ENCODE measurements at regions not wholly inside any gene's neighbourhood (a gene's known extent, or its start where the extent isn't known, plus 50 kb on each side); places are given as distances from the start of the nearest gene placed in this dataset.
"Not testable (repeated sequence)": the region's sequence is repeated elsewhere in the genome, so short reads cannot be mapped to it uniquely, and the experiment has no call there.

DNA sequence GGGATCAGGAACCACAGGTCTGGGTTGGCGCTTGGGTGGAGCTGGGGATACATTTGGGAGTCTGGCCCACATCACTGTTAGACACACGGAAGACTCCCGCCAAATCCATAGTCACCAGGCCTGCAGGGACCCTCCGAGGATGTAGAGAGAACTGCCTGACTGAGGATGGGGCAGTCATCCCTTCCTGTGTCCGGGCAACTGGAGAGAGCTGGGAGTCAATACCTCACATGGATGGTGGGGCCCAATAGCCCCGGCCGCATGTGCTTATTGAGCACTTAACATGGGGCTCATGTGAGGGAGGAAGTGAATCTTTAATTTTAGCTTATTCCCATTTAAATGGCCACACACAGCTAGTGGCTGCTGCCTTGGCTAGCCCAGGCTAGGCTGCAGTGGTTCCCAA is 124.5 kb downstream of the TLR5 start:
- Mint-ChIP-seq H3K36me3 (ENCODE audit: low read depth) (peaks cover 4% of the 10 kb centered on the region), H3K4me1 (peaks cover 37% of the 10 kb centered on the region), H3K27ac (no peak overlapping the region), H3K4me3 (no peak overlapping the region), H3K27me3 (ENCODE audit: low read depth) (peaks cover 28% of the 10 kb centered on the region), H3K9me3 (peaks cover 4% of the 10 kb centered on the region)
- no peak for TF ChIP-seq CTCF (IDR thresholded peaks at IDR 0.05; ENCODE audit: unreplicated experiment in 3 of 3)

- Mint-ChIP-seq H3K4me3 (no peak overlapping the region), H3K27me3 (ENCODE audit: low read depth) (peaks cover 29% of the 10 kb centered on the region), H3K4me1 (peaks cover 43% of the 10 kb centered on the region), H3K36me3 (ENCODE audit: low read depth) (peaks cover 4% of the 10 kb centered on the region), H3K27ac (peak overlapping the region in 1 of 3 experiments; percentile 6), H3K9me3 (peaks cover 7% of the 10 kb centered on the region)
- no peak for TF ChIP-seq CTCF (IDR thresholded peaks at IDR 0.05; ENCODE audit: unreplicated experiment in 3 of 3)
Measured at GRCh38 chr1:223019256-223019655, 123.8 kb downstream of the TLR5 start.

GRCh38 chr1:223020770-223021169 is 122.3 kb downstream of the TLR5 start:
- H3K36me3 Mint-ChIP-seq (ENCODE audit: low read depth): peaks cover 4% of the 10 kb centered on the region
- H3K27me3 Mint-ChIP-seq (ENCODE audit: low read depth): peaks cover 34% of the 10 kb centered on the region
- H3K27ac Mint-ChIP-seq: no peak overlapping the region
- TF ChIP-seq CTCF (IDR thresholded peaks at IDR 0.05; ENCODE audit: unreplicated experiment in 3 of 3): no peak
- H3K9me3 Mint-ChIP-seq: peaks cover 8% of the 10 kb centered on the region
- no peak overlapping the region for H3K4me3 Mint-ChIP-seq
- peaks cover 52% of the 10 kb centered on the region for H3K4me1 Mint-ChIP-seq

DNA sequence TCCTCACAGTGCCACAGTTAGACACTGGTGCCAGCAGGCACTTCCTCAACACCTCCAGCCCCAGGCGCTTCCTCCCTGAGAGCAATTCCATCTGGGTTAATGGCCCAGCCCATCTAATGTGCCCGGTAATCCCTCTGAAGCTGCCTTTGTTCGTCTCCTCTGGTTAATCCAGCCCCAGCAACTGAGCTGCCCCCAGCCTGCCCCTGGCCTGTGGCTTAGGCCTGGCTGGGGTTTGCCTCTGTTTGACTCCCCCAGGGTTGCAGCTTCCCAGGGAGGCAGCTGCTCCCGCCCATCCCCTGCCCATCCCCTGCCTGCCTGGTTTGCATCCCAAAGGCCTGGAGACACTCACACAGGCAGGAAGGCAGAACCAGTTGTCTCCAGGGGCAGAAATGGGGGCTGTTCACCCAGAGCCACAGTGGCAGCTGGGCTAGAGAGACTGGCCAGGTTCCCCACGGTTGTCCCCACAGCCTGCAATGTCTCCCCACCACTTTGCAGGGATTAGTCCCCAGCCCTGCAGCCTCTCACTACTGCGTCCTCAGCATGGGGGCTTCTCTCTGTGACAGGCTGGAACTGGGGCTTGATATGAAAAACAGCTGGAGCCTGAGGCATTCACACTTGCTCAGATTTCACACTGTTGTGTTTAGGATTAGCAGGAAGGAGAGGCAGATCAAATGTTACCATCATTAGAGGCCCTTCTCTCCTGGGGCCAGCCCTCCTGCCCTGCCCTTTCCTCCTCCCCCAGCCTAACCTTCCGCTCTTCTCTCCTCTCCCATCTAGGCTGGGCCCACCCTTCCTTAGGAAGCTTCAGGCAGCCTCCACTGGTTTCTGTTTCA is 120.2 kb downstream of the TLR5 start:
- Mint-ChIP-seq H3K9me3 (peaks cover 8% of the 10 kb centered on the region), H3K4me1 (peaks cover 45% of the 10 kb centered on the region), H3K36me3 (ENCODE audit: low read depth) (no peaks in the 10 kb centered on the region), H3K27ac (peak overlapping the region; percentile 64 to 93 (median 73)), H3K27me3 (ENCODE audit: low read depth) (peaks cover 26% of the 10 kb centered on the region), H3K4me3 (no peak overlapping the region)
- no peak for TF ChIP-seq CTCF (IDR thresholded peaks at IDR 0.05; ENCODE audit: unreplicated experiment in 3 of 3)

- H3K36me3 Mint-ChIP-seq (ENCODE audit: low read depth): no peaks in the 10 kb centered on the region
- H3K4me3 Mint-ChIP-seq: no peak overlapping the region
- no peak for TF ChIP-seq CTCF (IDR thresholded peaks at IDR 0.05; ENCODE audit: unreplicated experiment in 3 of 3)
Measured at GRCh38 chr1:223023863-223024262, 119.2 kb downstream of the TLR5 start.

DNA sequence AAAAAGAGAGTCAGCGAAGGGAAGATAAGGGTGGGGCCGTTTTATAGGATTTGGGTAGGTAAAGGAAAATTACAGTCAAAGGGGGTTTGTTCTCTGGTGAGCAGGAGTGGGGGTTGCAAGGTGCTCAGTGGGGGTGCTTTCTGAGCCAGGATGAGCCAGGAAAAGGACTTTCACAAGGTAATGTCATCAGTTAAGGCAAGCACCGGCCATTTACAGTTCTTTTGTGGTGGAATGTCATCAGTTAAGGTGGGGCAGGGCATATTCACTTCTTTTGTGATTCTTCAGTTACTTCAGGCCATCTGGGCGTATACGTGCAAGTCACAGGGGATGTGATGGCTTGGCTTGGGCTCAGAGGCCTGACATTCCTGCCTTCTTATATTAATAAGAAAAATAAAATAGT is 118.6 kb downstream of the TLR5 start:
- Mint-ChIP-seq H3K27me3 (ENCODE audit: low read depth) (peaks cover 30% of the 10 kb centered on the region), H3K4me1 (peaks cover 40% of the 10 kb centered on the region)
- H3K36me3 Mint-ChIP-seq (ENCODE audit: low read depth); H3K27ac Mint-ChIP-seq; H3K9me3 Mint-ChIP-seq; H3K4me3 Mint-ChIP-seq: not testable (repeated sequence)

More at GRCh38 chr1:223023863-223024262, 119.2 kb downstream of the TLR5 start:
- Mint-ChIP-seq H3K27me3 (ENCODE audit: low read depth) (peaks cover 30% of the 10 kb centered on the region), H3K27ac (no peak overlapping the region), H3K4me1 (peaks cover 45% of the 10 kb centered on the region), H3K9me3 (peaks cover 8% of the 10 kb centered on the region)

- Mint-ChIP-seq H3K27me3 (ENCODE audit: low read depth) (peaks cover 35% of the 10 kb centered on the region), H3K27ac (peak overlapping the region in 1 of 3 experiments; percentile 9), H3K4me1 (peaks cover 33% of the 10 kb centered on the region)
- H3K36me3 Mint-ChIP-seq (ENCODE audit: low read depth); H3K4me3 Mint-ChIP-seq; H3K9me3 Mint-ChIP-seq: not testable (repeated sequence)
Measured at GRCh38 chr1:223025190-223025734, 117.8 kb downstream of the TLR5 start.

- H3K27me3 Mint-ChIP-seq (ENCODE audit: low read depth): peaks cover 49% of the 10 kb centered on the region
- H3K4me1 Mint-ChIP-seq: peaks cover 33% of the 10 kb centered on the region
Measured at GRCh38 chr1:223026639-223027038, 116.4 kb downstream of the TLR5 start.

More at GRCh38 chr1:223026639-223027038, 116.4 kb downstream of the TLR5 start:
- H3K9me3 Mint-ChIP-seq; H3K27ac Mint-ChIP-seq; H3K36me3 Mint-ChIP-seq (ENCODE audit: low read depth); H3K4me3 Mint-ChIP-seq: not testable (repeated sequence)

Measured in nephron (organoid).